ENCODE measurements at regions not wholly inside any gene's neighbourhood (a gene's known extent, or its start where the extent isn't known, plus 50 kb on each side); places are given as distances from the start of the nearest gene placed in this dataset.

GRCh38 chr5:142421621-142422397, 97.0 kb upstream of the SPRY4 start:
- Histone ChIP-seq H3K27me3 (ENCODE audit: insufficient read depth, low read length) (no peaks in the 10 kb centered on the region), H3K4me3 (ENCODE audit: low read length in 2 of 2) (peak overlapping the region in 1 of 2 donors; percentile 13), H3K4me1 (ENCODE audit: insufficient read depth, low read length) (peaks cover 64% of the 10 kb centered on the region), H3K36me3 (ENCODE audit: insufficient read depth, low read length) (no peaks in the 10 kb centered on the region), H3K9me3 (ENCODE audit: control insufficient read depth in 1 of 2, low read length in 2 of 2) (no peaks in the 10 kb centered on the region), H3K27ac (ENCODE audit: low read depth, low read length) (no peak overlapping the region)
- CTCF ChIA-PET (ENCODE audit: partially characterized antibody): interaction anchor here (0.7 to 2.2 kb wide), 3 partner anchors 97 to 166 kb away, joined by 3 to 5 read pairs (median 3); partner anchors contain the start of gene SPRY4
- Mint-ChIP-seq H3K27ac (peak overlapping the region; percentile 1 to 69 (median 54)), H3K9me3 (peaks cover 0 to 15% (median 6%) of the 10 kb centered on the region in 8 donors), H3K4me1 (peaks cover 39 to 75% (median 57%) of the 10 kb centered on the region in 4 donors), H3K36me3 (no peaks in the 10 kb centered on the region), H3K27me3 (no peaks in the 10 kb centered on the region), H3K4me3 (peak overlapping the region; percentile 15 to 85 (median 76))
- DNase-seq: no peak
- intact Hi-C loops (cut with micrococcal nuclease): no loop called here
- POLR2A ChIA-PET (ENCODE audit: partially characterized antibody): interaction anchor here (1.2 to 4.8 kb wide), 3 partner anchors 7 to 64 kb away, joined by 3 to 32 read pairs (median 11); no protein-coding TSS in a partner anchor

GRCh38 chr5:142421228-142421617, 96.4 kb upstream of the SPRY4 start:
- ChIA-PET CTCF (ENCODE audit: partially characterized antibody) (interaction anchor here (1.0 to 2.2 kb wide), 2 partner anchors 96 to 165 kb away, joined by 3 to 5 read pairs; partner anchors contain the start of gene SPRY4), POLR2A (ENCODE audit: partially characterized antibody) (interaction anchor here (1.2 to 4.8 kb wide), 3 partner anchors 8 to 63 kb away, joined by 3 to 32 read pairs (median 11); no protein-coding TSS in a partner anchor)
- Mint-ChIP-seq H3K4me1 (peaks cover 35 to 69% (median 52%) of the 10 kb centered on the region in 4 donors), H3K9me3 (peaks cover 0 to 15% (median 6%) of the 10 kb centered on the region in 8 donors), H3K27ac (peak overlapping the region; percentile 1 to 69 (median 54)), H3K4me3 (peak overlapping the region; percentile 15 to 85 (median 76)), H3K27me3 (no peaks in the 10 kb centered on the region), H3K36me3 (no peaks in the 10 kb centered on the region)
- H3K27me3 ChIP-seq (ENCODE audit: insufficient read depth, low read length): no peaks in the 10 kb centered on the region
- H3K9me3 ChIP-seq (ENCODE audit: control insufficient read depth in 1 of 2, low read length in 2 of 2): no peaks in the 10 kb centered on the region
- H3K36me3 ChIP-seq (ENCODE audit: insufficient read depth, low read length): no peaks in the 10 kb centered on the region
- H3K4me3 ChIP-seq (ENCODE audit: low read length in 2 of 2): peak overlapping the region in 1 of 2 donors; percentile 13
- H3K27ac ChIP-seq (ENCODE audit: low read depth, low read length): no peak overlapping the region
- no peak for DNase-seq
- intact Hi-C loops (cut with micrococcal nuclease): no loop called here
- H3K4me1 ChIP-seq (ENCODE audit: insufficient read depth, low read length): peaks cover 58% of the 10 kb centered on the region

- no peaks in the 10 kb centered on the region for H3K36me3 ChIP-seq (ENCODE audit: insufficient read depth, low read length)
- peak overlapping the region in 6 of 7 donors; percentile 1 to 69 (median 22) for H3K27ac Mint-ChIP-seq
- no peak overlapping the region for H3K4me3 ChIP-seq (ENCODE audit: low read length in 2 of 2)
- peaks cover 0 to 9% (median 5%) of the 10 kb centered on the region in 8 donors for H3K9me3 Mint-ChIP-seq
- peaks cover 53% of the 10 kb centered on the region for H3K4me1 ChIP-seq (ENCODE audit: insufficient read depth, low read length)
- no peaks in the 10 kb centered on the region for H3K9me3 ChIP-seq (ENCODE audit: control insufficient read depth in 1 of 2, low read length in 2 of 2)
- ChIA-PET CTCF (ENCODE audit: partially characterized antibody) (interaction anchor here (0.7 to 2.2 kb wide), 3 partner anchors 15 to 166 kb away, joined by 3 to 5 read pairs (median 3); partner anchors contain the start of gene SPRY4), POLR2A (ENCODE audit: partially characterized antibody) (interaction anchor here (0.7 to 4.8 kb wide), 5 partner anchors 8 to 197 kb away, joined by 3 to 32 read pairs (median 3); no protein-coding TSS in a partner anchor)
- H3K27me3 ChIP-seq (ENCODE audit: insufficient read depth, low read length): no peaks in the 10 kb centered on the region
- H3K27ac ChIP-seq (ENCODE audit: low read depth, low read length): no peak overlapping the region
- H3K4me3 Mint-ChIP-seq: peak overlapping the region in 7 of 8 donors; percentile 68 to 85 (median 76)
- H3K36me3 Mint-ChIP-seq: no peaks in the 10 kb centered on the region
- H3K4me1 Mint-ChIP-seq: peaks cover 29 to 63% (median 48%) of the 10 kb centered on the region in 4 donors
- no peak for DNase-seq
- H3K27me3 Mint-ChIP-seq: no peaks in the 10 kb centered on the region
- intact Hi-C loops (cut with micrococcal nuclease): no loop called here
These were observed 95.9 kb upstream of the SPRY4 start for GRCh38 chr5:142420561-142421227.

- intact Hi-C loops (cut with micrococcal nuclease): no loop called here
- POLR2A ChIA-PET (ENCODE audit: partially characterized antibody): no interaction called here
These were observed 87.8 kb upstream of the SPRY4 start for GRCh38 chr5:142412581-142412980.

GRCh38 chr5:142411656-142412425, 87.0 kb upstream of the SPRY4 start:
- intact Hi-C loops (cut with micrococcal nuclease): no loop called here
- Mint-ChIP-seq H3K9me3 (peaks cover 0 to 3% (median 0%) of the 10 kb centered on the region in 8 donors), H3K4me1 (peaks cover 0 to 4% (median under 1%) of the 10 kb centered on the region in 4 donors), H3K27me3 (no peaks in the 10 kb centered on the region), H3K27ac (peak overlapping the region in 1 of 7 donors; percentile 39), H3K36me3 (no peaks in the 10 kb centered on the region), H3K4me3 (no peak overlapping the region)
- Histone ChIP-seq H3K27me3 (ENCODE audit: insufficient read depth, low read length) (no peaks in the 10 kb centered on the region), H3K4me3 (ENCODE audit: low read length in 2 of 2) (no peak overlapping the region), H3K36me3 (ENCODE audit: insufficient read depth, low read length) (no peaks in the 10 kb centered on the region), H3K9me3 (ENCODE audit: control insufficient read depth in 1 of 2, low read length in 2 of 2) (no peaks in the 10 kb centered on the region), H3K27ac (ENCODE audit: low read depth, low read length) (no peak overlapping the region), H3K4me1 (ENCODE audit: insufficient read depth, low read length) (no peaks in the 10 kb centered on the region)
- POLR2A ChIA-PET (ENCODE audit: partially characterized antibody): no interaction called here
- CTCF ChIA-PET (ENCODE audit: partially characterized antibody): no interaction called here
- DNase-seq: no peak

More at GRCh38 chr5:142412581-142412980, 87.8 kb upstream of the SPRY4 start:
- Mint-ChIP-seq H3K36me3 (no peaks in the 10 kb centered on the region), H3K4me1 (peaks cover 0 to 4% (median 0%) of the 10 kb centered on the region in 4 donors), H3K9me3 (peaks cover 0 to 3% (median 0%) of the 10 kb centered on the region in 8 donors), H3K4me3 (no peak overlapping the region), H3K27ac (no peak overlapping the region), H3K27me3 (no peaks in the 10 kb centered on the region)
- Histone ChIP-seq H3K9me3 (ENCODE audit: control insufficient read depth in 1 of 2, low read length in 2 of 2) (no peaks in the 10 kb centered on the region), H3K4me3 (ENCODE audit: low read length in 2 of 2) (no peak overlapping the region), H3K27me3 (ENCODE audit: insufficient read depth, low read length) (no peaks in the 10 kb centered on the region), H3K36me3 (ENCODE audit: insufficient read depth, low read length) (no peaks in the 10 kb centered on the region), H3K4me1 (ENCODE audit: insufficient read depth, low read length) (no peaks in the 10 kb centered on the region), H3K27ac (ENCODE audit: low read depth, low read length) (no peak overlapping the region)
- CTCF ChIA-PET (ENCODE audit: partially characterized antibody): no interaction called here
- DNase-seq: no peak

GRCh38 chr5:142411103-142411502, 86.3 kb upstream of the SPRY4 start:
- CTCF ChIA-PET (ENCODE audit: partially characterized antibody): no interaction called here

More at GRCh38 chr5:142411103-142411502, 86.3 kb upstream of the SPRY4 start:
- Mint-ChIP-seq H3K27ac (no peak overlapping the region), H3K4me1 (peaks cover 0 to 4% (median under 1%) of the 10 kb centered on the region in 4 donors), H3K36me3 (no peaks in the 10 kb centered on the region), H3K9me3 (peaks cover 0 to 3% (median 0%) of the 10 kb centered on the region in 8 donors), H3K27me3 (no peaks in the 10 kb centered on the region), H3K4me3 (no peak overlapping the region)
- H3K27ac ChIP-seq (ENCODE audit: low read depth, low read length): no peak overlapping the region
- no peaks in the 10 kb centered on the region for H3K9me3 ChIP-seq (ENCODE audit: control insufficient read depth in 1 of 2, low read length in 2 of 2)
- no peaks in the 10 kb centered on the region for H3K4me1 ChIP-seq (ENCODE audit: insufficient read depth, low read length)
- intact Hi-C loops (cut with micrococcal nuclease): no loop called here
- H3K4me3 ChIP-seq (ENCODE audit: low read length in 2 of 2): no peak overlapping the region
- H3K36me3 ChIP-seq (ENCODE audit: insufficient read depth, low read length): no peaks in the 10 kb centered on the region
- DNase-seq: no peak
- POLR2A ChIA-PET (ENCODE audit: partially characterized antibody): no interaction called here
- no peaks in the 10 kb centered on the region for H3K27me3 ChIP-seq (ENCODE audit: insufficient read depth, low read length)
